ENCODE measurements at regions not wholly inside any gene's neighbourhood (a gene's known extent, or its start where the extent isn't known, plus 50 kb on each side); places are given as distances from the start of the nearest gene placed in this dataset.

- no peak overlapping the region for H3K14ac ChIP-seq (ENCODE audit: insufficient read depth, low read length)
- no peak overlapping the region for H2BK20ac ChIP-seq (ENCODE audit: low read depth, low read length, poor library complexity, severe bottlenecking)
- H4K5ac ChIP-seq (ENCODE audit: insufficient read length, low read depth, low read length), result no peak overlapping the region
- no peak overlapping the region for H2AK5ac ChIP-seq (ENCODE audit: insufficient read length, low read length)
- no peak overlapping the region for H4K91ac ChIP-seq (ENCODE audit: insufficient read length, low read depth, low read length)
- H4K8ac ChIP-seq (replicated peaks; ENCODE audit: insufficient read length, low read depth, low read length), result no peak overlapping the region
- H3K27ac Mint-ChIP-seq, result no peak overlapping the region
- H2BK5ac ChIP-seq (ENCODE audit: insufficient read length, low read length), result no peak overlapping the region
- H3K79me1 ChIP-seq (ENCODE audit: insufficient read depth, low read depth, low read length, poor library complexity, severe bottlenecking), result no peaks in the 10 kb centered on the region
- H3K23me2 ChIP-seq (ENCODE audit: insufficient read length, low read depth, low read length, poor library complexity, severe bottlenecking), result no peaks in the 10 kb centered on the region
- no peak for TF ChIP-seq CTCF (conservative IDR thresholded peaks at IDR 0.05)
- H3K9me3 ChIP-seq (ENCODE audit: control insufficient read depth, low read depth, low read length), result no peaks in the 10 kb centered on the region
- no peak overlapping the region for H3K56ac ChIP-seq (ENCODE audit: insufficient read length, low read depth, low read length)
- no peaks in the 10 kb centered on the region; the same call in 1 of the 2 replicates for H3K27me3 Mint-ChIP-seq (ENCODE audit: low read depth)
- no peak overlapping the region for H2AFZ ChIP-seq (ENCODE audit: low read length)
- no peak overlapping the region for H3K4me3 Mint-ChIP-seq
- no peak overlapping the region for H3T11ph ChIP-seq (ENCODE audit: low read length)
- H3K4me1 ChIP-seq (ENCODE audit: insufficient read depth, low read length), result no peaks in the 10 kb centered on the region
- no peak for DNase-seq
- no peaks in the 10 kb centered on the region for H3K36me3 Mint-ChIP-seq (ENCODE audit: insufficient read depth in 1 of 3, low read depth in 3 of 3)
- H3K18ac ChIP-seq (ENCODE audit: insufficient read length, low read depth, low read length), result no peak overlapping the region
- no CpG with 5 or more reads among the region's 7 CpGs for WGBS (ENCODE audit: extremely low coverage, insufficient read length, low lambda C conversion rate)
- H3K9me3 Mint-ChIP-seq, result no peaks in the 10 kb centered on the region; a peak in 1 of 5 replicates
- H4K20me1 ChIP-seq (ENCODE audit: control insufficient read depth, insufficient read depth, insufficient read length), result no peaks in the 10 kb centered on the region
- H2BK120ac ChIP-seq (ENCODE audit: low read depth, low read length, poor library complexity, severe bottlenecking), result no peak overlapping the region
- H3K27ac ChIP-seq (ENCODE audit: insufficient read length, low read depth, low read length), result no peak overlapping the region
- no peak overlapping the region for H3K4ac ChIP-seq (ENCODE audit: low read depth, low read length)
- no peak overlapping the region for H2BK12ac ChIP-seq (ENCODE audit: insufficient read length, low read depth, low read length)
- H3K4me2 ChIP-seq (ENCODE audit: insufficient read depth, insufficient read length, low read length), result no peak overlapping the region
- no peaks in the 10 kb centered on the region for H3K79me2 ChIP-seq (ENCODE audit: insufficient read depth, low read length)
- no peaks in the 10 kb centered on the region for H3K4me1 Mint-ChIP-seq
- H2BK15ac ChIP-seq (ENCODE audit: low read depth, low read length), result no peak overlapping the region
- H3K23ac ChIP-seq (ENCODE audit: insufficient read length, low read depth, low read length), result no peak overlapping the region
- H3K9ac ChIP-seq (ENCODE audit: extremely low read depth, insufficient read length, low read length), result no peak overlapping the region
- H3K27me3 ChIP-seq (ENCODE audit: insufficient read depth, low read length), result no peaks in the 10 kb centered on the region
Measured at GRCh38 chr3:5053021-5053831, 68.9 kb upstream of the ARL8B start.
